WTC11 (cell line): ENCODE measurements at regions not wholly inside any gene's neighbourhood (a gene's known extent, or its start where the extent isn't known, plus 50 kb on each side); places are given as distances from the start of the nearest gene placed in this dataset.

ENCODE experiments used
- ATAC-seq: fragments of 200-7000 bp; cut with Tn5 transposase; 2 replicates; pipeline ENCODE4 v1.10.0; 2021; ENCODE audit warnings: mild to moderate bottlenecking, moderate library complexity
- CTCF ChIA-PET: fragments of 300-600 bp; sonication (Branson Sonifier 250); formaldehyde crosslinking; loops from one replicate; lab custom pipeline; 2021; ENCODE audit warnings: antibody characterized with exemption; lab: Charles Lee
- POLR2A ChIA-PET: fragments of 350-600 bp; sonication (Branson Sonifier 250); formaldehyde crosslinking; loops from one replicate; lab custom pipeline; 2021; ENCODE audit warnings: antibody characterized with exemption; lab: Charles Lee
- DNase-seq: peaks from one replicate; pipeline ENCODE4 v3.0.0; 2021; ENCODE audit warnings: low spot score
- H3K27ac Mint-ChIP-seq: 2 replicates; pipeline ENCODE4 v1.8.0; 2021; ENCODE audit warnings: mixed read lengths
- H3K27me3 Mint-ChIP-seq: 2 replicates; pipeline ENCODE4 v1.8.0; 2021; ENCODE audit warnings: low read depth, mild to moderate bottlenecking, moderate library complexity, mixed read lengths
- H3K36me3 Mint-ChIP-seq: 2 replicates; pipeline ENCODE4 v1.8.0; 2021; ENCODE audit warnings: mixed read lengths
- H3K4me1 Mint-ChIP-seq: 2 replicates; pipeline ENCODE4 v1.8.0; 2022; ENCODE audit warnings: mixed read lengths
- H3K4me3 Mint-ChIP-seq: 2 replicates; pipeline ENCODE4 v1.8.0; 2021; ENCODE audit warnings: mild to moderate bottlenecking, moderate library complexity, mixed read lengths
- H3K9me3 Mint-ChIP-seq: 2 replicates; pipeline ENCODE4 v1.8.0; 2021; ENCODE audit warnings: mixed read lengths
- ATF3 ChIP-seq: sonication (generic); formaldehyde crosslinking; conservative IDR thresholded peaks from 2 replicates; pipeline ENCODE4 v1.8.1; 2022; ENCODE audit warnings: mild to moderate bottlenecking, missing genetic modification reagents
- CBFB ChIP-seq: sonication (generic); formaldehyde crosslinking; IDR thresholded peaks from 2 replicates; pipeline ENCODE4 v1.8.1; 2022; ENCODE audit warnings: mild to moderate bottlenecking, low read depth, missing genetic modification reagents
- CDX4 ChIP-seq: fragments of 250-450 bp; sonication (Bioruptor Pico); IDR thresholded peaks from 2 replicates; pipeline ENCODE4 v1.9.0; 2021; ENCODE audit warnings: moderate library complexity, mild to moderate bottlenecking, inconsistent platforms, borderline replicate concordance
- CREM ChIP-seq: sonication (generic); formaldehyde crosslinking; IDR thresholded peaks from 2 replicates; pipeline ENCODE4 v1.8.1; 2022; ENCODE audit warnings: mild to moderate bottlenecking, missing genetic modification reagents, moderate library complexity
- FOXJ3 ChIP-seq: sonication (generic); formaldehyde crosslinking; IDR thresholded peaks from 2 replicates; pipeline ENCODE4 v1.9.0; 2021; ENCODE audit warnings: missing genetic modification reagents, mild to moderate bottlenecking, borderline replicate concordance
- GABPB1 ChIP-seq: sonication (generic); formaldehyde crosslinking; IDR thresholded peaks from 2 replicates; pipeline ENCODE4 v1.8.1; 2023; ENCODE audit warnings: mild to moderate bottlenecking, missing genetic modification reagents
- GTF2I ChIP-seq: fragments of 250-450 bp; sonication (Bioruptor Pico); conservative IDR thresholded peaks from 2 replicates; pipeline ENCODE4 v1.4.0; 2021; ENCODE audit warnings: mild to moderate bottlenecking
- MLX ChIP-seq: sonication (generic); formaldehyde crosslinking; IDR thresholded peaks from 2 replicates; pipeline ENCODE4 v1.8.1; 2023; ENCODE audit warnings: mild to moderate bottlenecking, missing genetic modification reagents, moderate library complexity
- NR2C2 ChIP-seq: sonication (generic); formaldehyde crosslinking; IDR thresholded peaks from 2 replicates; pipeline ENCODE4 v1.8.0; 2022; ENCODE audit warnings: mild to moderate bottlenecking, missing genetic modification reagents
- TCF7 ChIP-seq: sonication (generic); formaldehyde crosslinking; IDR thresholded peaks from 2 replicates; pipeline ENCODE4 v1.8.0; 2022; ENCODE audit warnings: mild to moderate bottlenecking, low read depth, missing genetic modification reagents, moderate library complexity
- USF1 ChIP-seq: sonication (generic); formaldehyde crosslinking; IDR thresholded peaks from 2 replicates; pipeline ENCODE4 v1.8.0; 2022; ENCODE audit warnings: mild to moderate bottlenecking, missing genetic modification reagents
- ZMAT4 ChIP-seq: fragments of 250-450 bp; sonication (Bioruptor Pico); IDR thresholded peaks from 2 replicates; pipeline ENCODE4 v1.9.0; 2021; ENCODE audit warnings: mild to moderate bottlenecking
- ZNF532 ChIP-seq: fragments of 250-450 bp; sonication (Bioruptor Pico); IDR thresholded peaks from 2 replicates; pipeline ENCODE4 v1.9.0; 2021; ENCODE audit warnings: mild to moderate bottlenecking, borderline replicate concordance
- TF ChIP-seq, protein P1 (sequence below): sonication (generic); formaldehyde crosslinking; conservative IDR thresholded peaks from 2 replicates; pipeline ENCODE4 v1.8.1; 2023; ENCODE audit warnings: mild to moderate bottlenecking, low read depth, missing genetic modification reagents, moderate library complexity

DNA sequence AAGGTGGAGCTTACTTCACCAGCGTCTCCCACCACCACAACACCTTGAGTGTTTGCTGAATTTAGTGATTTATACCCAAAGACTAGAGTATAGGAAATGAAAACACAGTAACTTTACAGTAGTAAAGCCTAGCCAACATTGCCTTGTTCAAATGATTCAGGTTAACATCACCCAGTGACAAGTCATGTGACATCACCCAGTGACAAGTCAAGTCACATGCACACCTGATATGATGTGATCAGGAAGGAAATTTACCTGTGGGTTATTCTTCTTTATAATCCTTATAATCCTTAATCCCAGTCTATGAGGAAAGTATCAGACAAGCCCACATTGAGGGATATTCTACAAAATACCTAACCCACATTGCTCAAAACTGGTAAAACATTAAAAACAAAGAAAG is 545.6 kb upstream of the MEF2C start (continued):
- TF ChIP-seq, protein P1, sequence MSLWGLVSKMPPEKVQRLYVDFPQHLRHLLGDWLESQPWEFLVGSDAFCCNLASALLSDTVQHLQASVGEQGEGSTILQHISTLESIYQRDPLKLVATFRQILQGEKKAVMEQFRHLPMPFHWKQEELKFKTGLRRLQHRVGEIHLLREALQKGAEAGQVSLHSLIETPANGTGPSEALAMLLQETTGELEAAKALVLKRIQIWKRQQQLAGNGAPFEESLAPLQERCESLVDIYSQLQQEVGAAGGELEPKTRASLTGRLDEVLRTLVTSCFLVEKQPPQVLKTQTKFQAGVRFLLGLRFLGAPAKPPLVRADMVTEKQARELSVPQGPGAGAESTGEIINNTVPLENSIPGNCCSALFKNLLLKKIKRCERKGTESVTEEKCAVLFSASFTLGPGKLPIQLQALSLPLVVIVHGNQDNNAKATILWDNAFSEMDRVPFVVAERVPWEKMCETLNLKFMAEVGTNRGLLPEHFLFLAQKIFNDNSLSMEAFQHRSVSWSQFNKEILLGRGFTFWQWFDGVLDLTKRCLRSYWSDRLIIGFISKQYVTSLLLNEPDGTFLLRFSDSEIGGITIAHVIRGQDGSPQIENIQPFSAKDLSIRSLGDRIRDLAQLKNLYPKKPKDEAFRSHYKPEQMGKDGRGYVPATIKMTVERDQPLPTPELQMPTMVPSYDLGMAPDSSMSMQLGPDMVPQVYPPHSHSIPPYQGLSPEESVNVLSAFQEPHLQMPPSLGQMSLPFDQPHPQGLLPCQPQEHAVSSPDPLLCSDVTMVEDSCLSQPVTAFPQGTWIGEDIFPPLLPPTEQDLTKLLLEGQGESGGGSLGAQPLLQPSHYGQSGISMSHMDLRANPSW (CRISPR knock-in tag), result no peak
- TF ChIP-seq CBFB (CRISPR knock-in tag), result no peak
- TF ChIP-seq USF1 (CRISPR knock-in tag), result no peak
- no peak for TF ChIP-seq ATF3 (CRISPR knock-in tag)
- no peak for TF ChIP-seq GABPB1 (CRISPR knock-in tag)
- no peak for TF ChIP-seq NR2C2 (CRISPR knock-in tag)
- TF ChIP-seq, all 79 proteins: peak for 0

GRCh38 chr5:89425062-89425461 is 542.1 kb upstream of the MEF2C start:
- ATAC-seq, result no peak
- no peak overlapping the region for H3K4me3 Mint-ChIP-seq
- DNase-seq, result no peak
- no peaks in the 10 kb centered on the region for H3K36me3 Mint-ChIP-seq
- H3K4me1 Mint-ChIP-seq, result peaks cover 7% of the 10 kb centered on the region
- ChIA-PET CTCF (no interaction called here), POLR2A (no interaction called here)
- no peak overlapping the region for H3K27ac Mint-ChIP-seq
- peaks cover 16% of the 10 kb centered on the region for H3K9me3 Mint-ChIP-seq
- no peak for TF ChIP-seq CREM (CRISPR knock-in tag)
- no peaks in the 10 kb centered on the region for H3K27me3 Mint-ChIP-seq

- Mint-ChIP-seq H3K9me3 (peaks cover 25% of the 10 kb centered on the region), H3K27ac (no peak overlapping the region), H3K36me3 (no peaks in the 10 kb centered on the region), H3K4me3 (no peak overlapping the region), H3K4me1 (peaks cover 17% of the 10 kb centered on the region), H3K27me3 (peaks cover 3% of the 10 kb centered on the region; the same call in 1 of the 2 replicates)
- POLR2A ChIA-PET, result no interaction called here
- ATAC-seq (no peak), DNase-seq (no peak)
- no peak for TF ChIP-seq NR2C2 (CRISPR knock-in tag)
- TF ChIP-seq MLX (CRISPR knock-in tag), result no peak
- TF ChIP-seq ZMAT4 (CRISPR knock-in tag), result no peak
- no peak for TF ChIP-seq TCF7
- no peak for TF ChIP-seq CDX4 (CRISPR knock-in tag)
- no peak for TF ChIP-seq ZNF532 (CRISPR knock-in tag)
- TF ChIP-seq FOXJ3 (CRISPR knock-in tag), result no peak
- TF ChIP-seq, protein P1 (CRISPR knock-in tag), result no peak
- TF ChIP-seq GTF2I (CRISPR knock-in tag), result no peak
- CTCF ChIA-PET, result interaction anchor here (0.6 kb wide), 1 partner anchor 694 kb away, joined by 3 read pairs; no protein-coding TSS in a partner anchor
These were observed 538.1 kb upstream of the MEF2C start for GRCh38 chr5:89421035-89421434.
